Neural cell (in vitro differentiated cells): ENCODE measurements at regions not wholly inside any gene's neighbourhood (a gene's known extent, or its start where the extent isn't known, plus 50 kb on each side); places are given as distances from the start of the nearest gene placed in this dataset.

ENCODE experiments used
- H2AFZ ChIP-seq: fragments of 200-600, 300-800 bp; sonication (generic), shearing (Covaris generic); 2 replicates; pipeline ENCODE4 v1.6.0; 2014; ENCODE audit warnings: low read depth, mild to moderate bottlenecking, antibody characterized with exemption, low read length, moderate library complexity
- H3F3A ChIP-seq: fragments of 200-600 bp; shearing (Covaris generic); 2 replicates; pipeline ENCODE4 v1.6.1; 2016; ENCODE audit warnings: mild to moderate bottlenecking, moderate library complexity, mixed read lengths, antibody characterized with exemption, low read length; ENCODE audit not compliant: insufficient read depth, poor library complexity, severe bottlenecking
- H3K27ac ChIP-seq: fragments of 200-600, 300-800 bp; sonication (generic), shearing (Covaris generic); 2 replicates; pipeline ENCODE4 v1.5.1; 2014; ENCODE audit warnings: mild to moderate bottlenecking, low read length, moderate library complexity
- H3K27me3 ChIP-seq: fragments of 300-800, 200-600 bp; sonication (generic), shearing (Covaris generic); 2 replicates; pipeline ENCODE4 v1.6.0; 2014; ENCODE audit warnings: mild to moderate bottlenecking, low read depth, low read length, moderate library complexity; ENCODE audit not compliant: insufficient read depth
- H3K36me3 ChIP-seq: fragments of 300-800, 200-600 bp; sonication (generic), shearing (Covaris generic); 2 replicates; pipeline ENCODE4 v1.5.1; 2014; ENCODE audit warnings: mild to moderate bottlenecking, antibody characterized with exemption, low read length, moderate library complexity; ENCODE audit not compliant: insufficient read depth
- H3K4me2 ChIP-seq: fragments of 300-800, 200-600 bp; sonication (generic), shearing (Covaris generic); 2 replicates; pipeline ENCODE4 v1.6.0; 2014; ENCODE audit warnings: mild to moderate bottlenecking, low read length
- H3K4me3 ChIP-seq: fragments of 300-800, 200-600 bp; sonication (generic), shearing (Covaris generic); 2 replicates; pipeline ENCODE4 v1.5.1; 2014; ENCODE audit warnings: mild to moderate bottlenecking, low read length, moderate library complexity
- H3K79me2 ChIP-seq: fragments of 200-600 bp; shearing (Covaris generic); replicated peaks from 2 replicates; pipeline ENCODE4 v1.6.0; 2014; ENCODE audit warnings: mild to moderate bottlenecking, low read length, moderate library complexity; ENCODE audit not compliant: insufficient read depth
- H3K9ac ChIP-seq: fragments of 300-800, 200-600 bp; sonication (generic), shearing (Covaris generic); 2 replicates; pipeline ENCODE4 v1.6.1; 2016; ENCODE audit warnings: mild to moderate bottlenecking, low read length, mixed read lengths
- H3K9me2 ChIP-seq: fragments of 200-600 bp; shearing (Covaris generic); 2 replicates; pipeline ENCODE4 v1.6.1; 2016; ENCODE audit warnings: mild to moderate bottlenecking, low read length, mixed read lengths; ENCODE audit not compliant: insufficient read depth
- H3K9me3 ChIP-seq: fragments of 200-600, 300-800 bp; sonication (generic), shearing (Covaris generic); 2 replicates; pipeline ENCODE4 v1.6.1; 2016; ENCODE audit warnings: mild to moderate bottlenecking, mixed run types, low read length, moderate library complexity, mixed read lengths
- H4K20me1 ChIP-seq: fragments of 200-600 bp; shearing (Covaris generic); 2 replicates; pipeline ENCODE4 v1.6.1; 2016; ENCODE audit warnings: mild to moderate bottlenecking, mixed run types; ENCODE audit not compliant: insufficient read depth
- CTCF ChIP-seq: fragments of 450-650 bp; IDR thresholded peaks from 2 replicates; pipeline ENCODE4 v1.5.1; 2014; ENCODE audit warnings: antibody characterized with exemption, mild to moderate bottlenecking, moderate library complexity; ENCODE audit not compliant: poor library complexity, severe bottlenecking
- EP300 ChIP-seq: fragments of 450-650 bp; conservative IDR thresholded peaks from 2 replicates; pipeline ENCODE4 v1.6.1; 2014; ENCODE audit warnings: antibody characterized with exemption, mild to moderate bottlenecking, moderate library complexity; ENCODE audit not compliant: poor library complexity, severe bottlenecking
- EZH2 ChIP-seq: fragments of 200-600, 300-800 bp; shearing (Covaris generic), sonication (generic); IDR thresholded peaks from 2 replicates; pipeline ENCODE4 v1.6.1; 2014; ENCODE audit warnings: antibody characterized with exemption, low read length, borderline replicate concordance, mild to moderate bottlenecking; ENCODE audit not compliant: insufficient read depth, poor library complexity, severe bottlenecking
- MXI1 ChIP-seq: fragments of 450-650 bp; conservative IDR thresholded peaks from 2 replicates; pipeline ENCODE4 v1.6.1; 2014; ENCODE audit warnings: antibody characterized with exemption, mild to moderate bottlenecking; ENCODE audit not compliant: poor library complexity, severe bottlenecking
- POLR2AphosphoS5 ChIP-seq: IDR thresholded peaks from 2 replicates; pipeline ENCODE4 v1.6.1; 2012
- RAD21 ChIP-seq: fragments of 450-650 bp; conservative IDR thresholded peaks from 2 replicates; pipeline ENCODE4 v1.6.1; 2014; ENCODE audit warnings: antibody characterized with exemption, mild to moderate bottlenecking, moderate library complexity
- REST ChIP-seq: IDR thresholded peaks from 2 replicates; pipeline ENCODE4 v1.6.1; 2012; ENCODE audit warnings: borderline replicate concordance
- SMC3 ChIP-seq: fragments of 450-650 bp; conservative IDR thresholded peaks from 2 replicates; pipeline ENCODE4 v1.6.1; 2014; ENCODE audit warnings: antibody characterized with exemption, mild to moderate bottlenecking, moderate library complexity; ENCODE audit not compliant: poor library complexity
- TAF1 ChIP-seq: IDR thresholded peaks from 2 replicates; pipeline ENCODE4 v1.6.1; 2012; ENCODE audit warnings: low read depth

DNA sequence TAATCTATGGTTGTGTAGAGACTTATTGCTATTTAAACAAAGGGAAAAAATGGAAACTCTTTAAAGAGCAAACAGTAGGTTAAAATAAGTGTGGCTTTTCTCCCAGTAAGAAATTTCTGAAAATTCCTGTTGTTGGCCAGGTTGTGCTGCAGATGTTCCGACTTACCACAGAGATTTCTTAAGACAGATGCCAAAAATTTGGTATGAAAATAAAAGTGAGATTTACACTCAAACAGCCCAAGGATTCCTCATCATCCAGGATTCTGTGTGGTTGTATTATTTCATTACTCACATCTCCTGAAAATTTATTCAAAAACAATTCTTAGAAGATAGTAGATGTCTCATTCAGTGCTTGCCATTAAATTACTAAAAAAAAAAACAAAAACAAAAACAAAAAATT, 296.7 kb upstream of the PTBP2 start:
- Histone ChIP-seq H3K27me3 (no peaks in the 10 kb centered on the region), H3K9ac (no peak overlapping the region), H3K79me2 (no peaks in the 10 kb centered on the region), H3F3A (no peaks in the 10 kb centered on the region), H3K4me2 (no peak overlapping the region), H3K9me3 (no peaks in the 10 kb centered on the region), H3K9me2 (no peaks in the 10 kb centered on the region), H2AFZ (no peak overlapping the region), H3K27ac (no peak overlapping the region), H3K4me3 (no peak overlapping the region), H4K20me1 (no peaks in the 10 kb centered on the region), H3K36me3 (no peaks in the 10 kb centered on the region)
- TF ChIP-seq POLR2AphosphoS5 (no peak), MXI1 (no peak), EZH2 (no peak), CTCF (no peak)

- Histone ChIP-seq H3K27ac (no peak overlapping the region), H3K27me3 (no peaks in the 10 kb centered on the region), H3F3A (no peaks in the 10 kb centered on the region), H3K9me2 (no peaks in the 10 kb centered on the region), H2AFZ (no peak overlapping the region), H3K36me3 (no peaks in the 10 kb centered on the region), H3K79me2 (no peaks in the 10 kb centered on the region), H3K4me3 (no peak overlapping the region), H4K20me1 (no peaks in the 10 kb centered on the region), H3K9me3 (no peaks in the 10 kb centered on the region), H3K9ac (no peak overlapping the region), H3K4me2 (no peak overlapping the region)
- TF ChIP-seq MXI1 (no peak), POLR2AphosphoS5 (peak; percentile 16)
Measured at GRCh38 chr1:96425382-96426129, 296.0 kb upstream of the PTBP2 start.

- Histone ChIP-seq H3K27ac (no peak overlapping the region), H3K4me3 (no peak overlapping the region), H3K9me3 (no peaks in the 10 kb centered on the region), H3K79me2 (no peaks in the 10 kb centered on the region), H3F3A (no peaks in the 10 kb centered on the region), H3K36me3 (no peaks in the 10 kb centered on the region), H3K4me2 (no peak overlapping the region), H3K9ac (no peak overlapping the region), H4K20me1 (no peaks in the 10 kb centered on the region), H3K27me3 (no peaks in the 10 kb centered on the region), H3K9me2 (no peaks in the 10 kb centered on the region), H2AFZ (no peak overlapping the region)
- TF ChIP-seq CTCF (no peak), EZH2 (no peak), TAF1 (no peak), RAD21 (no peak), MXI1 (no peak), EP300 (no peak), SMC3 (no peak), POLR2AphosphoS5 (no peak), REST (no peak)
Measured at GRCh38 chr1:96427616-96428015, 294.0 kb upstream of the PTBP2 start.
